Stimulated activated CD8-positive, alpha-beta memory T cell treated with anti-CD3 and anti-CD28 coated beads, Interleukin-12 subunit alpha, Interleukin-12 subunit beta, amount 100 ng/mL, for 24 hours (primary cell): ENCODE measurements at regions not wholly inside any gene's neighbourhood (a gene's known extent, or its start where the extent isn't known, plus 50 kb on each side); places are given as distances from the start of the nearest gene placed in this dataset.
A peak's percentile ranks its signal among the peaks of the same experiment; 100 is the strongest.
"Not testable (repeated sequence)": the region's sequence is repeated elsewhere in the genome, so short reads cannot be mapped to it uniquely, and the experiment has no call there.

ENCODE experiments used
- DNase-seq: peaks from one replicate; pipeline ENCODE4 v3.0.0-alpha.2; 2020; ENCODE audit errors: extremely low read depth

DNA sequence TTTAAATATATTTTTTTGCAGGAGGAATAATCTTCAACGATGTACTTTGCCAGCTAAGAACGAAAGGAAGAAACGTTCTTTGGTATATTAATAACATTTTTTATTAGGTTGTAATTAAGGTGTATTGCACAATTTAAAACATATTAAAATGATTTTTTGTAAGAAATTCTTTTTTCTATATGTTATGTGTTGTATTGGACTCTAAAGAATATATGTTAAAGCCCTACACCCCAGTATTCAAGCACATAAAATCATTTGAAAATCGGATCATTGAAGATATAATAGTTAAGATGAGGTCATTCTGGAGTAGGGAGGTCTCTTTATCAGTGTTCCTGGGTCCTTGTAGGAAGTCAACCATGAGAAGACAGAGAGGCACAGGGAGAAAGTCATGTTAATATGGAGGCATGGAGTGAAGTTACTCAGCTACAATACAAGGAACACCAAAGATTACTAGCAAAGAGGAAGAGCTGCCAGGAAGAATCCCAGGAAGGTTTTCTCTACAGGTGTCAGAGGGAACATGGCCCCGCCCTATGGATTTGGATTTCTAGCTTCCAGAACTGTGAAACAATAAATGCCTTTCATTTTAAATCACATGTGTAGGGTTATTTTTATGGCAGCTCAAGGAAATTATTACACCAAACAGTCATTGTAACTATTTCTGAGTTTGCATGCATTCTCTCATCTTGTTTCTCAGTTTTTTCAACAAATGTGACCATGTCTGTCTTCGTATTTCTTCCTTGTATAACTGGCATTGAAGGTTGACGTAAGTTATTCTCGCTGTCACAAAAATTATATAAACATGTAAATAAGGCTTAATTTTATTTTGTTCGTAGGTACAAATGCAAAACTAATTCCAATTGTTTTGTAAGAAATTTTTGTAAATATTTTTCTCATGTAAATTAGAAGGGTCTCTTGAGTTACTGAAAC lies 75.4 kb upstream of the VPREB1 start:
- no peak for DNase-seq

DNA sequence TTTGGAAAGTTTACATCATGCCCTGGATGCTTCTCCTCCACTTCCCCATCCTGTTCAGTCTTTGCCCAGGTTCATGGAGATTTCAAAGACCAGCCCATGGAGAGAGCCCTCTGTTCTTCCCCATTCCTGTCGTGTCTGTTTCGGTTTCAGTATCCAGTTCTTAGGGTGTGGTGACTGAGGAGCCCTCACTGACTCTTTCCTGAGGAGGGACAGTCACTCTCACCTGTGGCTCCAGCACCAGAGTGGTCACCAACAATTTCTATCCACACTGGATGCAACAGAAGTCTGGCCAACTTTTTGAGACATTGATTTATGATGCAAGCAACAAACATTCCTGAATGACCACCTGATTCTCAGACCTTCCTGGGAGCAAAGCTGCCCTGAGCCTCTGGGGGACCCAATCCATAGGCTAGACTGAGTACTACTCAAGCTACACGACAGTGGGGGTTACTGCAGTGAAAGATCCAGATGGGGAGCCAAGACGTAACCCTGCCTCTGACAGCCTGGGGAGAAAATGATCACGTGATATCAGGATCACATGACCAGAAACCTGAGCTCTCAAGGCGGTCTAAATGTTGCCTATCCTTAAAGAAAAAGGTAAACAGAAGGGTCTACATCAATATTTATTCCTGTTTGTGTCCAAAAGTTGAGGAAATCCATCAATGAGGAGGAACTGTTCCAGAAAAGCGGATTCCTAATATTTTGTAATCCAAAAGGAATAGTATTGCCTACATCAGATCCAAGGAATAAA lies 76.2 kb upstream of the VPREB1 start:
- no peak for DNase-seq

DNA sequence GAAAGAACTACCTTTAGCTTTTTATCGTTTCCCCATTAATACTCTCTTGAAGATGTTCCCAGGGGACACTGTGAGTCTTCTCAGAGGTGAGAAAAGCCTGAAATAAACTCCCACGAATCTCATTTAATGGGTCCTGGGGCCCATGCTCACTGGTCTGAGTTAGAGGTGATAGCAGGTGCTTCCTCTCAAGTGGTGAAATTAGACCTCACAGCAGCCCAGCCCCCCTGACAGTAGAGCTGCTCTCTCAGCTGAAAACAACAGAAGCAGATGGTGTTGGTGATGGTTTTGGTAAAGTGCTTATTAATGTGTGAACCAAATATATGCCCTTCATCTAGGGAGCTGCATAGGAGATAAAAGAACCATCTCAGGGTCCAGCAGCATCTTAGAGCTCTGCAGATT lies 76.8 kb upstream of the VPREB1 start:
- no peak for DNase-seq

DNA sequence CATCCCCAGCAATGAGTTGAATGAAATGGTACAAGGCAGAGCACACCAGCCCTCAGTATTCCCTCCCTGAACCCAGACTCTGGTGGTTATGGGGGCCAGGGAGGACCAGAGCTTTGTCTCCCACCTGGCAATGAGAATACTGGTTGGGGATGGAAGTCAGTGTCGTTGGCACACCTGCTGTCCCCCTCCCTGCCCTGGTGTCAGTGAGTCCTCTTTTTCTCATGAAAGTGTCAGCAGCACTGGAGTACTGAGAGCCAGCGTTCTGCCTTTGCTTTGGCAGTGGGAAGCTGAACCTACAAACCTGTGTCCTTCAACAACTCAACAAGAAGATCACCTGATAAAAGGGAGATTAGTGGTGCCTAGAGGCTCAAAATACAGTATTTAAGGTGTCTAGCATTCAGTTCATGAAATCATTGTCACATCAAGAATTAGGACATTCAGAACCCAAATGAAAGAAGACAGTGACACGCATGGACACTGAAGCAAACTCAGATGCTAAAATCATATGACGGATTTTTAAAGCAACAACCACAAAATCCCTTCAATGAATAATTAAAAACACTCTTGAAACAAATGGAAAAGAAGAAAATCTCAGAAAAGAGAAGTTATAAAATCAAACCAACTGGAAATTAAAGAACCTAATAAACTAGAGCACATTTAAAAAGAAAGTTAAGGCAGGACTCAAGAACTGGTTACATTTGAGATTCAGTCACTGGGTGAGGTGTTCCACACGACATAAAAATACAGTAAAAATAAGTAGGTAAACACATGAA lies 77.5 kb upstream of the VPREB1 start:
- DNase-seq: no peak

DNA sequence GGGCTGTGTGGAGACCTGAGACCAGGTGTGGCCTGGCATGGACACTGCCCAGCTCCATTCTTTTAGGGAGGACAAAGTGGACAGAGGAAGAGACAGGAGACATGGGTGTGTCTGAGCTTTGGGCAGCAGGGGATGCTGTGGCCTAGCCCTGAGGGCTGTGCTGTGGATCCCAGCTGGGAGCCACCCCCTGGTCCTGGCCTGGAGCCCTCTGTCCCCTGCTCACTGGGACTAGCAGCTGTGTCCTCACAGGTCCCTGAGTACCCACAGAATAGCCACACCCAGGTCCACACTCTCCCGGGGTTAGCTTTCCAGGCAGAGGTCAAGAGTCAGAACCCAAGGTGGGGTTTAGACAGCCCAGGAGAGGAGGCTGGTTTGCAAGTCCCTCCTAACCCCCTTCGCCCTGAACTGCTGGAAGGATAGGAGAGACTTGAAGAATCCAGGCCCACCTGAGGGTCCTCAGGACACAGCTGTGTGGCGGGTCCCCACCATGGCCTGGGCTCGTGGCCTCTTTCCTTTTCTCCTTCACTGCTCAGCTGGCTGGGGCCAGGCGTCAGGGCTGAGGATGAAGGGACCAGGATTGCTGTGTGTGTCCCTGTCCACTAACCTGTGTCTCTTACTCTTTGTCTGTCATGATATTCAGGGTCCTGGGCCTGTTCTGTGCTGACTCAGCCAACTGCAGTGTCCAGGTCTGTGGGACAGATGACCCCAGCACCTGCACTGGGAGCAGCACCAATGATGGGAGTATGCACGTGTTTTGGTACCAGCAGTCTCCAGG lies 78.5 kb upstream of the VPREB1 start:
- DNase-seq: no peak

DNA sequence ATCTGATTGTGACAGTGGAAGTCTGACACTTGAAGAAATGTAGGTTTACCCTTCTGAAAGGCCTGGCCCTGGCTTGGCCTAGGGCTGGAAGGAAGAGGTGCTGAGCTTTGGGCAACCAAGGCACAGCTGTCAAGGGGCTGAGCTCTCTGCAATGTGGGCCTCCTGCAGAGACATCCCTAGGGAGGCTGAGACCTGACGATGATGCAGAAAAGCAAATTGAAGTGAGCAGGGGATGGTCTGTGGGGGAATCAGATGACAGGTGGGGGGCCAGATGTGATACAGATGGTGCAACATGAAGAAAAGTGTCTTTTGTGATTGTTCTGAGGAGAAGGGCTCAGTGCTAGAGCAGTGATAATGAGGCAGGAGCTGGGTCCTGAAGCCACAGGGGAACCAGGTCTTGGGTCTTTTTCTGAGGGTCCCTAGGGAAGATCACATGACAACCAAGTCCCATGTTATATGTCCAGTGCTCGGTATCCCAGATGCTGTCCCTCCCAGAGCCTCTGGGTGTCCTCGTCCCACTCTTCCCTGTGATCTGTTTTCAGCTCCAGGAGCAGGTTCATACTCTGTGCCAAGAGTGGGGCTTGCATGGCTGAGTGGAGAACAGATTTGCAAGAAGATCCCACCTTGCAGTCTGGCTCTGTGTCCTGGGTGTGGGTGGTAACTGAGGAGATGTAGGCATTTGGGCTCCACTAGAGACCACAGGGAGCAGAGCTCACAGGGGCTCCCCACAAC lies 79.9 kb upstream of the VPREB1 start:
- DNase-seq: no peak

DNA sequence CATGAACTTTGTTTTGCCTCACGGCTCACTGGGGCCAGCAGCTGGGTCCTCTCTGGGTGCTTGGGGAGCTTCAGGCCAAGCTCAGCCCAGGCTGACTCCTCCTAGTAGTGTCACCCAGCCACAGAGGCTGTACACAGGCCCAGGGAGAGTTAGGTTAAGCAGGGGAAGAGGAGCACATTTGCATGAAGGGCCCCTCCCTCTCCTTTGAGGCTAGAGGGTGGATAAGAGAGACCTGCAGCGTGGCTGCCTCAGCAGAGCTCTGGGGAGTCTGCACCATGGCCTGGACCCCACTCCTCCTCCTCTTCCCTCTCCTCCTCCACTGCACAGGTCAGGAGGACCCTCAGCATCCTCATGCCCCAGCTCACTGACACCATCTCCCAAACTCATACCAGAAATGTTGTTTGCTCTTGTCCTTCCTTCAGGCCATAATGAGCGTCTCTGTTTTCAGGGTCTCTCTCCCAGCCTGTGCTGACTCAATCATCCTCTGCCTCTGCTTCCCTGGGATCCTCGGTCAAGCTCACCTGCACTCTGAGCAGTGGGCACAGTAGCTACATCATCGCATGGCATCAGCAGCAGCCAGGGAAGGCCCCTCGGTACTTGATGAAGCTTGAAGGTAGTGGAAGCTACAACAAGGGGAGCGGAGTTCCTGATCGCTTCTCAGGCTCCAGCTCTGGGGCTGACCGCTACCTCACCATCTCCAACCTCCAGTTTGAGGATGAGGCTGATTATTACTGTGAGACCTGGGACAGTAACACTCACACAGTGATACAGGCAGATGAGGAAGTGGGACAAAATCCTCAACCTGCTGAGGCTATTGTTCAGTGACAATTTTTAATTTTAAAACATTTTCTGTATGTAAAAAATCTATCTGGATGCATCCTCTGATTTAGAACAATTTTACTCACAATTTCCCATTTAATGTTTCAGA lies 82.4 kb upstream of the VPREB1 start:
- no peak for DNase-seq

DNA sequence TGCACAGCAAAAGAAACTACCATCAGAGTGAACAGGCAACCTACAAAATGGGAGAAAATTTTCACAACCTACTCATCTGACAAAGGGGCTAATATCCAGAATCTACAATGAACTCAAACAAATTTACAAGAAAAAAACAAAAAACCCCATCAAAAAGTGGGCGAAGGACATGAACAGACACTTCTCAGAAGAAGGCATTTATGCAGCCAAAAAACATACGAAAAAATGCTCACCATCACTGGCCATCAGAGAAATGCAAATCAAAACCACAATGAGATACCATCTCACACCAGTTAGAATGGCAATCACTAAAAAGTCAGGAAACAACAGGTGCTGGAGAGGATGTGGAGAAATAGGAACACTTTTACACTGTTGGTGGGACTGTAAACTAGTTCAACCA lies 83.8 kb upstream of the VPREB1 start:
- not testable (repeated sequence) for DNase-seq

DNA sequence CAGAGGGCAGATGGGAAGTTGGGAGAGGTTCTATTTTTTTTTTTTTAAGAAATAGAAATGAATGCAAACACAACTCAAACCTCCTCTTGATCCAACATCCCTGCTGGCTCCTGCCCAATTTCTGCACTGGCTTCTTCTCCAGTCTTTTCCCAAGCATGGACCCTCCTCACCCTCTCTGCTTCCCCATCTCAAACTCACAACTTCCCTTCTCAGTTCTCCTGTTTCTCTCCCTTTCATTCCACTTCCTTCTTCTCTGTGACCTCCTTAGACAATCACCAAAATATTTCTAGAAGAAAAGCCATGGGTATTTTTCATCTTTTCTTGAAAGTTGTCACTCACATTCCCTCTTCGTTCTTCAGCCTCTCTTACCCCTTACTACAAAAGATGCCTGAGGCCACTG lies 85.2 kb upstream of the VPREB1 start:
- DNase-seq: no peak

DNA sequence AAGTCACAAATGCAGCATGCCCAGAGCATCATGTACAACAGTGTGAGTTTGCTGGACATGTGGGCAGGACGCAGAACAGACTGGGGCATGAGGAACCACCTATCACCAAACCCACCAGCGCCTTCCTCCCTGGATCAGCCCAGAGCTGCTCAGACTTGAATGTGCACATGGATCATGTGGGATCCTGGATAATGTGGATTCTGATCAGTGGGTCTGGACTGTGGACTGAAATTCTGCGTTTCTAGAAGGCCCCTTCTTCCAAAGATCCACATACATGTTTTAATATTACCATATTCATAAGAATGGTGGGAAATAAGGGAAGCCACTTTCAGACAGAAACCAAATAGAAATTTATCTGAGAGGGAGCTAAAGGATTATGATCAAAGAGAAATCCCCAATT lies 85.6 kb upstream of the VPREB1 start:
- no peak for DNase-seq

DNA sequence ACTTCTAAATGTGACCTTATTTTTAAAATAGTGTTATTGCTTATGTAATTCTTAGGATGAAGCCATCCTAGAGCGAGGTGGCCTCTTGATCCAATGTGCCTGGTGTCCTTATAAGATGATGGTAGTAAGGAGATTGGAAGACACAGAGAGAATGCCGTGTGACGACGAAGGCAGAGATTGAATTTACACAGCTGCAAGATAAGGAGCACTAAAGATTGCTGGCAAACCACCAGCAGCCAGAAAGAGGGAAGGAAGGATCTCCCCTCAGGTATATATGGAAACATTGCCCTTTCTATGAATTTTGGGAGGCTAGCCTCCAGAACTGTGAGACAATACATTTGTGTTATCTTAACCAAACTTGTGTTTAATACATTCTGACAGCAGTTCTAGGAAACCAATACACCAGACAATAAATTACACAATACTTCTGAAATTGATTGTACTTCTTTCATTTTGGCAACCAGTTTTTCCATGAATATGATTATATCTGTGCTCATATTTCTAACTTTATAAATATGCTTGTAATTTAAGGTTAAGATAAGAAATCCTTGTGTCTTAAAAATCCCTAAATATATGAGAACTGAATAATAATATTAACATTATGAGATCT lies 86.3 kb upstream of the VPREB1 start:
- no peak for DNase-seq

DNA sequence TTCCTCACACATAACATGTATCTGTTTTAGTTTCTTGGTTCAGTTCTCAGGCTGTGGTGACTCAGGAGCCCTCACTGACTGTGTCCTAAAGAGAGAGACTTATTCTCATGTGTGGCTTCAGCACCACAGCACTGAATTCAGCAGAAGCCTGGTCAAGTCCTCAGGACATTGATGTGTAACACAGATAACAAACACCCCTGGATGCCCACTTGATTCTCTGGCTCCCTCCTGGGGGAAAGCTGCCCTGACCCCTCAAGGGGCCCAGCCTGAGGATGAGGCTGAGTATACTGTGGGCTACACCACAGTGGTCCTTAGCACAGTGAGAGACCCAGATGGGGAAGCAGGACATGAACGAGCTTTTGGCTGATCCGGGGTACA lies 87.2 kb upstream of the VPREB1 start:
- DNase-seq: no peak

DNA sequence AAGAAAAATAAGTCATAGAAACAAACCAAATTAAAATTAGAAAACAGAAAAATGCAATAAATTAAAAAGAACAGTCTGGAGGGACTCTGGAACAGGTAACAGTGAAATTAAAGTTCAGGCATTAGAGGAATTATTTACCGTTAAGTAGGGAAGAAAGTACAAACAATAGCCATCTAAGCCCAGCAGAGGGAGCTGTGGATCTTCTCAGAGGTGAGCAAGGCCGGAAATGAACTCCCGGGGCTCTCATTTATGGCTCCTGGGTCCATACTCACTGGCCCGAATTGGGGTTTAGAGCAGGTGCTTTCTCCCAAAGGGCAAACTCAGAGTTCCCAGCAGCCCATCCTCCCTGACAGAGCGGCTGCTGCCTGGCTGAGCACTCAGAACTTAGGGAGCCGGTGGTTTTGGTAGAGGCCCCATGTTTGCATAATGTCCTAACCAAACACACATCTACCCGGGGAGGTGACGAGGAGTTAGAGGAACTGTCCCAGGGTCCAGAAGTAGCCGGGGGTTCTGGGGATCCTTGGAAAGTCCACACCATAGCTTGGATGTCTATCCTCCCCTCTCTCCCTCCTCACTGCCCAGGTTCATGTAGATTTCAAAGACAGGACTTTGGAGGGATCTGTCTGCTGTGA lies 87.8 kb upstream of the VPREB1 start:
- DNase-seq: peak; percentile 26

DNA sequence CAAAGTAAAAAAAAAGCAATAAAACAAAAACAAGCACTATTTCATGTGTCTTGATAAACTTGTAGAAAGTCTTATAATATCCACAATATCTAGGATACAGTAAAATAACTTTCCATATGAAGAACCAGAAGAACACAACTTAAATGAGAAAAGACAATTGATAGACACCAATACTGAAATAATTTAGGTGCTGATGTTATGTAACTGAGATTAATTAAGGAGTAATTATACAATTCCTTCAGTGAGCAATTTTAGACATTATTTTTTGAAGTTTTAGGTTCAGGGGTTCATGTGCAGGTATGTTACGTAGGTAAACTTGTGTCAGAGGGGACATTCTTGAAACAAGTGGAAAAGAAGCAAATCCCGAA lies 88.3 kb upstream of the VPREB1 start:
- DNase-seq: no peak

DNA sequence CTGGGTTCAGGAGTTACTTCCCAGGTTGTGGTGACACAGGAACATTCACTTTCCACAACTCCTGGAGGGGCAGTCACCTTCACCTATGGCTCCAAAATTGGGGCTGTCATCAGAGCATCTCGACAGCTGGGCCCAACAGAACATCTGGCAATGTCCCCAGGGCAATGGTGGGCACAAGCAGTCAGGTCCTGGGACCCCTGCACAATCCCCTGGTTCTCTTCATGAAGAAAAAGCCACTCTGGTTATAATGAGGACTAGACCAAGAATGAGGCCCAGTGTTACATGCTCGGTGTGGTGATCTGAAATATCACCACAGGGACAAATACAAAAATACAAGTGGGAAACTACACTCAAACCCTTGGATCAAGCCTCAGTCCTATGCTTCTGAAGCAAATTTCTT lies 89.0 kb upstream of the VPREB1 start:
- DNase-seq: no peak

DNA sequence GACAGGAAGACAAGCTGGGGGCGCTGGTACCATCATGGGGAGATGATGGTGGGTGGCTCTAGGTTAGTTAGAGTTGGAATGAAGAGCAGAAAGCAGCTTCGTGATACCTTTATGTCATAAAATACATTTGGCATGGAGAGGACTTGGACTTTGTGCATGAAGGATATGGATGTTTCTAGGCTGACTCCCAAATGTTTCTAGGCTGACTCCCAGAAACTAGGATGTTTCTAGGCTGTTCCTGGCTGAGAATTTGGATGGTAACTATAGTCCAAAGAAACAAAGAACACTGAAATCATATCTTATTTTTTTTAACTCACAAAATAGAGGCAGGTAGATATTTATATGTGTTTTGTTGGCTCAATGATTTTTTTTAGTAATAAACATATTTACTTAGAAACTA lies 89.4 kb upstream of the VPREB1 start:
- DNase-seq: no peak

DNA sequence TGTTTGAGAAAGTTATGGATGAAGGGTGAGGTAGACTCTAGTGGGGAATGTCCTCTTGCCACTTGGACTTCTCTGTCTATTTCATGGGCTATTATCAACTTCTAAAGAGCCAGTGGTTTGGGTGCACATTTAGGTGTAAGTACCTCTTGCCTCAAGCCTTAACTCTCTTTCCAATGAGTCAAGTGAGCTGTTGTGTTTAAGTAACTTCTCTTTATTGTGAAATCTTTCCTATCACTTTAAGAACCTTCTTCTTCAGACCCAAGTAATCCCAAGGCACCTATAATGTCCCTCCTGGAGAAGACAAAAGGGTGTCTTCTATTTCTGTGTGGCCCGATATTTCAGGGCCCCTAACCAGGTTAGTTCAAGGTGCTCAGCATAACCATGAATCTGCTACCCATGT lies 90.5 kb upstream of the VPREB1 start:
- no peak for DNase-seq

DNA sequence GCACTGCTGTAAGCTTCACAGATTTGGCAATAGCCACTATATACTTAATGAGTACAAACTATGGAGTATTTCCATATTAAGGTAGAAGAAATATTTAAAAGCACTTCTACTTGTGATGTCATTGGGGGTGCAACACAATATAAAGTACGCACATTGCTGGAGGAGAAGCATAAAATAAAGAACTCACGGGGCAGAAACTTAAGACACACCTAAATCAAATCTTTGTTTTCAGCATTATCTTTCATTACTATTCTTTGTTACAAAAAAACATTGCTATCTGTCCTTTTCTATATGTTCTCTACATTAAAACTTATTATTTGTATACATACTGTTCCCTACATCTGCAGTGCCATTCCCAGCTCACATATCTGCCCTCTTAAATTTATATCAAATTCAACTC lies 93.3 kb upstream of the VPREB1 start:
- no peak for DNase-seq

DNA sequence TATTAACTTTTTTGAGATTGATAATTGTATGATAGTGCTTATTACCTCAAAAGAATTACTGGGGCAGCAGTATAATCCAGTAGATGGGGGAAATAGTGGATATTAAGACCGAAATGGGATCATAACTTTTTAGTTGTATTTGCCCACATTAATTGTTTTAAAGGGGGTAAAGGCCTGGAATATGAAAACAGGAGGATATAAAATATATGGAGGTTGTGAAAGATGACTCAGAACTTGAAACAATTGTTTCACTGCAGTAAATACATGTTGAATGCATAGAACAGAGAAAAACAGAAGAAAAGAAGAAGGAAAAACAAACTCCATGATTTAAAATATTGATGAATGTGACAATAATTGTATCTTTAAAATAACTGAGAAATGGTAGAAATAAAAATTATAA lies 94.1 kb upstream of the VPREB1 start:
- no peak for DNase-seq
